ENCODE measurements at regions not wholly inside any gene's neighbourhood (a gene's known extent, or its start where the extent isn't known, plus 50 kb on each side); places are given as distances from the start of the nearest gene placed in this dataset.

DNA sequence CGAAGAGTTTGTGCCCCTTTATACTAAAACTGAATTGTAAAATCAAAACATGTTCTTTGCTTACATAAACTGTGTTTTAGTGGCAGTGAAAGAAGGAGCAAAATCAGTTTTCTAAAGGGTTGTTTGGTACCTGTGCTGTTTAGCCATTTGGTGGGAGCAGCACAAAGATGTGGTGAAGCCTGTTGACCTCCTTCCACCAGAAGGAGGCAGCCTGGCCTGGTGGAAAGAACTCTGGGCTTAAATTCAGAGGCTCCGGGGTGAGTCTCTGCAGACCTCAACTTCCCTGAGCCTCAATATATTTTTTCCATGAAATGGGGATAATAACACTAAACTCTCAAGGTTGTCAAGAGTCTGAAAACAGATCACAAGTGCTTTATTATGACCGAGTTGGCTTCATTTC is 502.5 kb downstream of the VRK1 start:
- TF ChIP-seq, protein P1, sequence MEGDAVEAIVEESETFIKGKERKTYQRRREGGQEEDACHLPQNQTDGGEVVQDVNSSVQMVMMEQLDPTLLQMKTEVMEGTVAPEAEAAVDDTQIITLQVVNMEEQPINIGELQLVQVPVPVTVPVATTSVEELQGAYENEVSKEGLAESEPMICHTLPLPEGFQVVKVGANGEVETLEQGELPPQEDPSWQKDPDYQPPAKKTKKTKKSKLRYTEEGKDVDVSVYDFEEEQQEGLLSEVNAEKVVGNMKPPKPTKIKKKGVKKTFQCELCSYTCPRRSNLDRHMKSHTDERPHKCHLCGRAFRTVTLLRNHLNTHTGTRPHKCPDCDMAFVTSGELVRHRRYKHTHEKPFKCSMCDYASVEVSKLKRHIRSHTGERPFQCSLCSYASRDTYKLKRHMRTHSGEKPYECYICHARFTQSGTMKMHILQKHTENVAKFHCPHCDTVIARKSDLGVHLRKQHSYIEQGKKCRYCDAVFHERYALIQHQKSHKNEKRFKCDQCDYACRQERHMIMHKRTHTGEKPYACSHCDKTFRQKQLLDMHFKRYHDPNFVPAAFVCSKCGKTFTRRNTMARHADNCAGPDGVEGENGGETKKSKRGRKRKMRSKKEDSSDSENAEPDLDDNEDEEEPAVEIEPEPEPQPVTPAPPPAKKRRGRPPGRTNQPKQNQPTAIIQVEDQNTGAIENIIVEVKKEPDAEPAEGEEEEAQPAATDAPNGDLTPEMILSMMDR (IDR thresholded peaks at IDR 0.05; ENCODE audit: control extremely low read depth, extremely low read depth), result no peak
- Histone ChIP-seq H3K27ac (ENCODE audit: low read depth in 1 of 2, low read length in 1 of 2) (no peak overlapping the region), H3K36me3 (ENCODE audit: control insufficient read depth in 4 of 4, insufficient read depth in 4 of 4, low read length in 4 of 4) (no peaks in the 10 kb centered on the region), H3K4me1 (ENCODE audit: control insufficient read depth in 5 of 5, insufficient read depth in 5 of 5, low read length in 5 of 5) (no peaks in the 10 kb centered on the region), H3K4me3 (no peak overlapping the region), H3K27me3 (ENCODE audit: control insufficient read depth in 3 of 3, insufficient read depth in 3 of 3, low read length in 2 of 3) (peaks cover 0 to 16% (median 5%) of the 10 kb centered on the region in 3 donors), H3K9me3 (ENCODE audit: control insufficient read depth in 4 of 4, insufficient read depth in 3 of 4, low read length in 3 of 4) (peaks cover 0 to 4% (median 0%) of the 10 kb centered on the region in 4 donors), H3K9ac (ENCODE audit: insufficient read depth in 1 of 2, low read length in 2 of 2) (no peak overlapping the region)
- 66 to 81% methylated on average over 3 of the region's 3 CpGs for WGBS, 2 donors
- DNase-seq, result peak in 1 of 3 donors; percentile 1
- no peak for ATAC-seq (ENCODE audit: insufficient read depth, low FRiP score)

DNA sequence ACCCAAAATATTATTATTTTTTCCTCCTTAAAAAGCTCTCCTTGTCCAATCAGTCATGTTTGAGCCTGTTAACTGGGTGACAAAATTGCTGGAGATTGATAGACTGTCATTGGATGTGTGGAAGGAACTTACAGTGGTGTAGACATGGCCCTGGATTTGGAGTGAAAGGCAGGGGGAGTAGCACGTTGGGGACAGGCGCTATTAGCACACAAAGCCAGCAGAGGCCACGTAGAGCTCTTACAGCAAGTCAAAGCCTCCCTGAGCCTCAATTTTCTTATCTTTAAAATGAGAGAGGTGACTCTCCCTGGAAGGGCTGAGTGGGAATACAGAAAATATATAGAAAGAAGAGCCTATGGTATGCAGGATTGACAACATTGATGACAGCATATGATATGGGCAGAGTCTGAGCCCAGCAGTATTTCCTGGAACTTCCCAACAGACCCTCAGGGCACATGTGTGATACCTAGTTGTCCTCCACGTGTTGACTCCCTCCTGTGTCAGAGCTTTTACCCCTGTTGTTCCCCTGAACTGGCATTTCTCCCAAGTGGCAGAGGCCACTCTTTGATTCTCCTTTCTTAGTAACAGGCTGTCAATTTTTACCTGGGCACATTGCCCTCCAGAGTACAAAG is 504.9 kb downstream of the VRK1 start:
- Histone ChIP-seq H3K27ac (ENCODE audit: low read depth in 1 of 2, low read length in 1 of 2) (no peak overlapping the region), H3K4me3 (no peak overlapping the region), H3K27me3 (ENCODE audit: control insufficient read depth in 3 of 3, insufficient read depth in 3 of 3, low read length in 2 of 3) (peaks cover 0 to 9% (median 3%) of the 10 kb centered on the region in 3 donors), H3K36me3 (ENCODE audit: control insufficient read depth in 4 of 4, insufficient read depth in 4 of 4, low read length in 4 of 4) (no peaks in the 10 kb centered on the region), H3K9me3 (ENCODE audit: control insufficient read depth in 4 of 4, insufficient read depth in 3 of 4, low read length in 3 of 4) (peaks cover 0 to 3% (median 0%) of the 10 kb centered on the region in 4 donors), H3K9ac (ENCODE audit: insufficient read depth in 1 of 2, low read length in 2 of 2) (no peak overlapping the region), H3K4me1 (ENCODE audit: control insufficient read depth in 5 of 5, insufficient read depth in 5 of 5, low read length in 5 of 5) (no peaks in the 10 kb centered on the region)
- WGBS, 2 donors, result 52 to 67% methylated on average over 4 of the region's 4 CpGs
- no peak for DNase-seq
- ATAC-seq (ENCODE audit: insufficient read depth, low FRiP score), result no peak
- TF ChIP-seq, protein P1 (IDR thresholded peaks at IDR 0.05; ENCODE audit: control extremely low read depth, extremely low read depth), result no peak

DNA sequence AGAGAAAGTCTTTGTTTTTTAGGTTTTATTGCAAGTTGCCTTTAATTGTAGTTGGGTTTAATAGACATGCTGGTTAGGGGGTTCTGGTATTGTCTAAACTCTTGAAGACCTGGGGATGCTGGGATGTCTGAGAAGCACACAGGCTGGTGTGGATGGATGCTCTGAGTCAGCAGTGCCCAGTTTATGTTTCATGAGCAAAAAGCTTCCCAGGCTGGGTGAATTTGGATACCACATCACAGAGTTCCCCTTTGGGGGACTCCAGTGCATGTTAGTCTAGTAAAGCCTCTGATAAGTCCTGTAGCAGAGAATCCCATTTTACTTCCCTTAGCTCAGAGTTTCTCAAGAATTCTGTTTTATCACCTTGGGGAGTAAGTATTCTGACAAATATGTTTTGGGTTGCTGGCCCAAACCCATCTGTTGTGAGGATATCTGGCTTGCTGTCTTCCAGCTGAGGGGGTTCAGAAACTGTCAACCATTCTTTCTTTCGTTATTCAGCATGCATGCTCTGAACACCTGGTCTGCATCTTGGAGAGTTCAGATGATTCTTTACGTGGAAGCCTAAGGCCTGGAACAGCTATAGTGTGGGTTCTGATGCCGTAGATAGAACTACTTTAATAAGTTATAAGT is 509.1 kb downstream of the VRK1 start:
- no peaks in the 10 kb centered on the region for H3K4me1 ChIP-seq (ENCODE audit: control insufficient read depth in 5 of 5, insufficient read depth in 5 of 5, low read length in 5 of 5)
- DNase-seq (no peak), ATAC-seq (ENCODE audit: insufficient read depth, low FRiP score) (no peak)
- H3K36me3 ChIP-seq (ENCODE audit: control insufficient read depth in 4 of 4, insufficient read depth in 4 of 4, low read length in 4 of 4), result no peaks in the 10 kb centered on the region
- no peaks in the 10 kb centered on the region for H3K27me3 ChIP-seq (ENCODE audit: control insufficient read depth in 3 of 3, insufficient read depth in 3 of 3, low read length in 2 of 3)
- no peak overlapping the region for H3K4me3 ChIP-seq
- no peak overlapping the region for H3K9ac ChIP-seq (ENCODE audit: insufficient read depth in 1 of 2, low read length in 2 of 2)
- peaks cover 0 to 2% (median 0%) of the 10 kb centered on the region in 4 donors for H3K9me3 ChIP-seq (ENCODE audit: control insufficient read depth in 4 of 4, insufficient read depth in 3 of 4, low read length in 3 of 4)
- H3K27ac ChIP-seq (ENCODE audit: low read depth in 1 of 2, low read length in 1 of 2), result no peak overlapping the region
- 84 to 86% methylated on average over 3 of the region's 3 CpGs for WGBS, 2 donors
- TF ChIP-seq, protein P1 (IDR thresholded peaks at IDR 0.05; ENCODE audit: control extremely low read depth, extremely low read depth), result no peak

Measured in lung (tissue), 11 donors.